ENCODE measurements at regions not wholly inside any gene's neighbourhood (a gene's known extent, or its start where the extent isn't known, plus 50 kb on each side); places are given as distances from the start of the nearest gene placed in this dataset.

DNA sequence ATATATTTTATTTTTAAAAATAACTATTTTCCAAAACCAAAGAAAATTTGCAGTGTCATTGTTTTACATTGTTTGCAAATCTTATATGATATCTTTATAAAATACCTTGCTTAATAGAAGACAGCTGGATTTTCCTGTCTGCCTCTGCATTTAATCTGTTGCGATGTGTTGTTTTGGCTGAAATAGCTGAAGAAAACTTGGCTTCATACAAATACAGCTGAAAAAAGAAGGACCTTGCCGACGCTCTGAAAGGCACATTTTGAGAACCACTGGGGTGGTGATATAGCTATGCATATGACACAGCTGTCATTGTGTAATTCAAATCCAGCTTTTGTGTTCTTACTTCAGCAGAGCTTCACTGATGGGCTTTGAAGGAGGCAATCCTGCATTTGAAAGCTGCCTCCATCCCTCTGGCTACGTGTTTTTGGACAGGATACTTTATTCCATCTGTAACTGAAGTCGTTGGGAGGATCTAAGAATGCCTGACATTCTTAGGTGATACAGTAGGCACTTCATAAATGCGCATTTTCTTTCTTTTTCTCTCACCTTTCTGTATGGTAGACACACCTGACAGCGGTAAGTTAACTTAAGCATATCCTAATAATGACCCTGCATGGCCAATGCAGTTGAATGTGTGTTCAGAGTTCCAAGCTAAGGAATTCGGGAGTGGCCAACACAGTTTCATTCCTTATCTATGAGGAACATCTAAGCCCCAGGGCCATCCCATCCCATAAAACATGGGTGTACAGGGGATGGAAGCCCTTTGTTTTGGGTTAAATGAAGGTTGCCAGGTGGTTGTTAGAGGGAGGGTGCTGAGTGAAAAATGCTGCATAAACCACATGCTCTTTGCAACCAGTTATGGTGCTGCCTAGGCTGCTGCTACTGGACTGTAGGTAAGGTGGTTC, 213.0 kb downstream of the TFAP2A start:
- H3K4me1 ChIP-seq: no peaks in the 10 kb centered on the region
- intact Hi-C loops (cut with DNase I): no loop called here
- H3K27me3 ChIP-seq: no peaks in the 10 kb centered on the region
- H3K36me3 ChIP-seq: no peaks in the 10 kb centered on the region
- no peaks in the 10 kb centered on the region for H3K9me3 ChIP-seq
- TF ChIP-seq, protein P1, sequence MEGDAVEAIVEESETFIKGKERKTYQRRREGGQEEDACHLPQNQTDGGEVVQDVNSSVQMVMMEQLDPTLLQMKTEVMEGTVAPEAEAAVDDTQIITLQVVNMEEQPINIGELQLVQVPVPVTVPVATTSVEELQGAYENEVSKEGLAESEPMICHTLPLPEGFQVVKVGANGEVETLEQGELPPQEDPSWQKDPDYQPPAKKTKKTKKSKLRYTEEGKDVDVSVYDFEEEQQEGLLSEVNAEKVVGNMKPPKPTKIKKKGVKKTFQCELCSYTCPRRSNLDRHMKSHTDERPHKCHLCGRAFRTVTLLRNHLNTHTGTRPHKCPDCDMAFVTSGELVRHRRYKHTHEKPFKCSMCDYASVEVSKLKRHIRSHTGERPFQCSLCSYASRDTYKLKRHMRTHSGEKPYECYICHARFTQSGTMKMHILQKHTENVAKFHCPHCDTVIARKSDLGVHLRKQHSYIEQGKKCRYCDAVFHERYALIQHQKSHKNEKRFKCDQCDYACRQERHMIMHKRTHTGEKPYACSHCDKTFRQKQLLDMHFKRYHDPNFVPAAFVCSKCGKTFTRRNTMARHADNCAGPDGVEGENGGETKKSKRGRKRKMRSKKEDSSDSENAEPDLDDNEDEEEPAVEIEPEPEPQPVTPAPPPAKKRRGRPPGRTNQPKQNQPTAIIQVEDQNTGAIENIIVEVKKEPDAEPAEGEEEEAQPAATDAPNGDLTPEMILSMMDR (IDR thresholded peaks at IDR 0.05): no peak
- H3K27ac ChIP-seq: no peak overlapping the region
- no peak overlapping the region for H3K4me3 ChIP-seq
- ATAC-seq (no peak), DNase-seq (no peak)

DNA sequence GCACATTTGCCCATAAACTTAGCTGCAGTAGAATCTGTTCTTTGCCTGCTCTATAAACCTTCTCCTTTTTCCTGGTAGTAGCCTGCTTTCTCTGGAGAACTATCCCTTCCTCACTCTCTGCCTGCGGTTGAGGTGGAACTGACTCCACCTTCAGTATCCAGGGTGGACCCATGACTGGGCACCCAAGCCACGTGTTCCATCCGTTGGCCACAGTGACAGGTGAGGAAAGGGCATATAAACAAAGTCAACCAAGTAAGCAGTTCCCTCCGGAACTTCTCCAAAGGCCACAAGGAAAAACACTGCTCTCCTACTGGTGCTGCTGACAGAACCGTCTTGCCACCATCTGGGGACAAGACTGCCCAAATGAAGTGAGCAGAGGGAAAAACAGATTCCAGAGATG, 218.8 kb downstream of the TFAP2A start:
- DNase-seq (no peak), ATAC-seq (no peak)
- H3K36me3 ChIP-seq: no peaks in the 10 kb centered on the region
- no peaks in the 10 kb centered on the region for H3K9me3 ChIP-seq
- H3K4me3 ChIP-seq: no peak overlapping the region
- TF ChIP-seq, protein P1 (IDR thresholded peaks at IDR 0.05): no peak
- intact Hi-C loops (cut with DNase I): no loop called here
- no peak overlapping the region for H3K27ac ChIP-seq
- no peaks in the 10 kb centered on the region for H3K4me1 ChIP-seq
- H3K27me3 ChIP-seq: no peaks in the 10 kb centered on the region

DNA sequence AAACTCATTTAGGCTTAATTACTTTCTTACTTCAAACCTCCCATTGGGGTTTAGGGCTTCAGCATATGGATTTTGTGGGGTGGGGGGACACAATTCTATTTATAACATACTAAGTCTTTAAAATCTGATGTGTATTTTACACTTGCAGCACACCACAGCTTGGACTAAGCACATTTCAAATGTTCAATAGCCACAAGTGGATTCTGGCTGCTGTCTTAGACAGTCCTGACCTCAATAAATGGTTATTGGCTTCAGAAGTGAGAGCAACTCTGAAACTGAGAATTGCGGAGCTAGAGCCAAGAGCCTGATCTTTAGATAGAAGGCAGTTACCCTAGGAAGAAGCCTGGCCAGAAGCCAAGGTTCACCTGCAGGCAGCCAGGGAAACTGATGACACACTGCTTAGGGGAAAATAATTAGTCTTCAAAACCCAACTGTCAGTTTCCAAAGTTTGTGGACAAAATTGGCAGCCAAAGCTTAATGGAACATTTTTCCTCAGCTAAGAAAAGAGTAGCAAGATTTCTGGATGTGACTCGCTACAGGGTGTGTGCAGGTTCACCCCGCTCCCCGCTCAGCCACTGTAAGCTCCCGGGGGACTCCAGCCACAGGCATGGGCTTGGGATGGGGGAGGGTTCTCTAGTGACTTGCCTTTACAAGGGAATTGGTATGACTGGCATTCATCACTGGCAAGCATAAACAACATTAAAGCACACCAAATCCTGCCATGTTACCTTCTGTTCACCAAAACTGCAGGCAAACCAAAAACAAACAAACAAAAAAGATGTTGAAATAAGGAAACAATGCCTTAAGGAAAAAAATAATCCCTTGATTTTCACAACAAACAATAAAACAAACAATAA, 219.8 kb downstream of the TFAP2A start:
- intact Hi-C loops (cut with DNase I): no loop called here
- H3K36me3 ChIP-seq: no peaks in the 10 kb centered on the region
- no peaks in the 10 kb centered on the region for H3K4me1 ChIP-seq
- H3K9me3 ChIP-seq: no peaks in the 10 kb centered on the region
- ATAC-seq (no peak), DNase-seq (no peak)
- TF ChIP-seq, protein P1 (IDR thresholded peaks at IDR 0.05): no peak
- H3K27ac ChIP-seq: no peak overlapping the region
- no peak overlapping the region for H3K4me3 ChIP-seq
- H3K27me3 ChIP-seq: no peaks in the 10 kb centered on the region

DNA sequence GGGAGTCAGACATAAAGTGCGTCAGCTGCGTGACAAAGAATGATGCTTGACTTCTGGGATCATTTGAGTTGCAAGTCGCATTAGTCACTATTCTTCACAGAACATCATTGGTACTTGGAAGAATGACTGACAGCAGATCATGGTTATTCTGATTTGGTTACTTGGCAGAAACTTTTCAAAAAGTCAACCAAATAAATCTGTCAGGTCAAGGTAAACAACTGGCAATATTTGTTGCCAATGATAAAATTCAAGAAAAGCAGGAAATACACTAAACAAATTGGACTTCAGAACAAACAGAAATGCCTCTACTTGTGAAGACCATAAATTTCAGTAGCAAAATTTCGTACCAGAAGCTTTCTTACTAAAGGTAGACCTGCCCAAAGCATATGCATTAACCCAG, 221.6 kb downstream of the TFAP2A start:
- intact Hi-C loops (cut with DNase I): no loop called here
- no peak for DNase-seq
- H3K27me3 ChIP-seq: no peaks in the 10 kb centered on the region
- H3K9me3 ChIP-seq: no peaks in the 10 kb centered on the region
- H3K4me3 ChIP-seq: no peak overlapping the region
- H3K27ac ChIP-seq: no peak overlapping the region
- TF ChIP-seq, protein P1 (IDR thresholded peaks at IDR 0.05): no peak
- no peaks in the 10 kb centered on the region for H3K36me3 ChIP-seq
- no peak for ATAC-seq
- H3K4me1 ChIP-seq: no peaks in the 10 kb centered on the region

DNA sequence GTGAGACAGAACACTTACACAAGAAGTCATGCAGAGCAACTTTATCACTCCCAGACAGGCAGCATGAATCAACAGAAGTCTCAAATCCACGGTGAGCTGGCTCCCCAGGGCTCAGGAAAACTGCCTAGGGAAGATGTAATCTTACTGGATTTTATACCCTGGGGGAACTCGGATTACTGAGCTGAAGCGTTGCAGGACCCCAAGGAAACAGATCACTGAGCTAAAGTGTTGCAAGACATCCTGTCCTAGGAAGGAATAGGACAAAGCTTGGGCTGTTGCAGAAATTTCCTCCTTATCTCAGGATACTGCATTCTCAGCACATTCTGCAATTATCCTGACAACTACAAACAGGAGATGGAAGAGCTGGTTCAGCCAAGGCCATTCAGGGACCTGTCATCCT, 224.8 kb downstream of the TFAP2A start:
- Histone ChIP-seq H3K27me3 (no peaks in the 10 kb centered on the region), H3K36me3 (no peaks in the 10 kb centered on the region), H3K9me3 (no peaks in the 10 kb centered on the region), H3K4me1 (no peaks in the 10 kb centered on the region), H3K27ac (no peak overlapping the region), H3K4me3 (no peak overlapping the region)
- no peak for DNase-seq
- TF ChIP-seq, protein P1 (IDR thresholded peaks at IDR 0.05): no peak
- no peak for ATAC-seq
- intact Hi-C loops (cut with DNase I): no loop called here

Data from upper lobe of right lung (tissue), 1 donor.